HuH-7.5 (cell line): ENCODE measurements at regions not wholly inside any gene's neighbourhood (a gene's known extent, or its start where the extent isn't known, plus 50 kb on each side); places are given as distances from the start of the nearest gene placed in this dataset.

Experiments used
- DNase-seq: peaks from one replicate; pipeline ENCODE4 v3.0.0; 2011; ENCODE audit warnings: low spot score

DNA sequence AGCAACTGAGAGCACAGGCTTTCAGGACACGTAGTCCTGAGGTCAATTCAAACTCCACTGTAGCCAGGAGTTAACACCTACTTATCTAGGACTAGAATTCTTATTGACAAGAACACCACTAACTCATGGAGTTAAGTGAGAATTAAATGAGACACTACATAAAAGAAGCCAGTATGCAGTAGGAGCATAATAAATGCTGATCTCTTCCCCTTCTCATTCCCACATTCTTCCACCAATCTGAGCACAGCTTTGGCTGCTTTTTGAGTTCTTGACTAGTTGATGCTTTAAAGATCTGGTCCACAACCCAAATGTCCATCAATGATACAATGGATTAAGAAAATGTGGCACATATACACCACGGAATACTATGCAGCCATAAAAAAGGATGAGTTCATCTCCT is 55.2 kb downstream of the TTC32 start:
- DNase-seq: no peak

- no peak for DNase-seq
Observed at GRCh38 chr2:19846030-19846429, 55.8 kb downstream of the TTC32 start.

DNA sequence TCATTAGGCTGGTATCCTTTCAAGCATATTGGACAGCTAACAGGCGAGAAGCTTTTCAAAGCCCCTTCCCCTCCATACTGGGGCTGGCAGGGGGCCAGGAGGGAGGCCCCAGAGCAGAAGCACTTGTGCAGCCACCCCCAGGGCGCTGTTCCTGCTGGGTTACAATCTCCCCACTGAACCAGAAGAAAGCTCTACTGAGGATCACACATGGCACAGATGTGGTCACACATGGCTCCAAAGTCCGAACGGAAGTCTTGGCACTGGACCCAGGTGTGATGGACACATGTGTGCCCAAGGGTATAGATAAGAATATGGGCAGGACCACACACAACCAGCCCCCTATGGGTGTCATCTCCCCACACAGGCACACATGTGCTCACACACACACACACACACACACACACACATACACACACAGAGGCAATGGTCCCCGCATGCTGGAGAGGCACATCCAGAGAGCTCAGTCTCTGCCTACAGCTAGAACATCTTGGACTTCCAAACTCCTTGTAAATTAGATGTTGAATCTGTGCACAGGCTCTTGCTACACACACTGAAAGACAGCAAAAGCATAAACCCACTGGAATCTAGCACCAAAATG is 56.4 kb downstream of the TTC32 start:
- no peak for DNase-seq

GRCh38 chr2:19844750-19845149 is 57.0 kb downstream of the TTC32 start:
- no peak for DNase-seq

- DNase-seq: no peak
Observed at GRCh38 chr2:19843992-19844515, 57.7 kb downstream of the TTC32 start.

DNA sequence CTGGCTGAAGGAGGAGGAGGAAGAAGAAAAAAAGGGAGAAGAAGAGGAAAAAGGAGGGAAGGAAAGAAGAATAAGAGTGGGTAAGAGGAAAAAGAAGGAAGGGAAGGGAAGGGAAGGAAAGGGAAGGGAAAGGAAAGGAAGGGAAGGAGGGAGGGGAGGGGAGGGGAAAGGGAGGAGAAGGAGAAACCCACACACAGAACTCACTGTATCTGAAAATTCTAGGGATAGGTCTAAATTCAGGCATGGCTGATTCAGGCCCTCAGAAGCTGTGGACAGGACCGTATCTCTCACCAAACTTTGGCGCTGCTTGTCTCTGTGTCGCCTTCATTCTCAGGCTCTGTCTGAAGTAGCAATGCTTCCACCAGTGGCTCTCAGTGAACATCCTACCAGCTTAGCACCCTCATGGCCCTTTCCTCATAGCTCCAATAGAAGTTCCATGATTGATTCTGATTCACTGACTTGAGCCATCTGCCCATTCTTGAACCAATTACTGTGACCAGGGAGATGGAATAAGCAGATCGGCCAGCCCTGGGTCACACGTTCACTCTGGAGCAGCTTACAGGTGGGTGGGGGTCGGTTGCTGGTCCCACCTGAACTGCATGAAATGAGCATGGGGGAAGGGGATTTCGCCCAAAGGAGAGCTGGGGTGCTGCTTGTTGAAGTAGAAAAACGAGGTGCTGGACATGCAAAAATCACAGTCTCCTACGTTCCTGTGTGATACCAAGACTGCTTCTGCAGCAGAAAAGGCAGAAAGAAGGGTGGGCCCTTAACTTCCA is 59.7 kb downstream of the TTC32 start:
- no peak for DNase-seq

- no peak for DNase-seq
Observed at GRCh38 chr2:19839438-19839837, 62.3 kb downstream of the TTC32 start.

DNA sequence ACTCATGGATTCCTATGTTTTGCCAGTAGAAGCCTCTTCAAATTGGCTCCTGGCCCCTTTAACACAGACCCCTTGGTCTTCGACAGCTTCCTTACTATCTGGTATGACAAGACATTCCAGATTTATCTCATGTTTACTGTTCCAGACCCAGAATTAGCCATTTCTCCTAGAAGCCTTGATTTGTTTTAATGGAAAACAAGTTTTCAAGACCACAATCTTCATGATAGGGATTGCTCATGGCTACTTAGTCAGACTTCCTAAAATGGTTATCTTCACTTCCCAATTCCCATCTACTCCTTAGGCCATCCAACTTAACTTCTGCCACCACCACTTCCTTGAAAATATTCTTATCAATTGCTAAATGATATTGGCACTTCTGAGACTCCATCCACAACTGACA is 63.2 kb downstream of the TTC32 start:
- DNase-seq: no peak

- DNase-seq: no peak
Observed at GRCh38 chr2:19837235-19837766, 64.5 kb downstream of the TTC32 start.

DNA sequence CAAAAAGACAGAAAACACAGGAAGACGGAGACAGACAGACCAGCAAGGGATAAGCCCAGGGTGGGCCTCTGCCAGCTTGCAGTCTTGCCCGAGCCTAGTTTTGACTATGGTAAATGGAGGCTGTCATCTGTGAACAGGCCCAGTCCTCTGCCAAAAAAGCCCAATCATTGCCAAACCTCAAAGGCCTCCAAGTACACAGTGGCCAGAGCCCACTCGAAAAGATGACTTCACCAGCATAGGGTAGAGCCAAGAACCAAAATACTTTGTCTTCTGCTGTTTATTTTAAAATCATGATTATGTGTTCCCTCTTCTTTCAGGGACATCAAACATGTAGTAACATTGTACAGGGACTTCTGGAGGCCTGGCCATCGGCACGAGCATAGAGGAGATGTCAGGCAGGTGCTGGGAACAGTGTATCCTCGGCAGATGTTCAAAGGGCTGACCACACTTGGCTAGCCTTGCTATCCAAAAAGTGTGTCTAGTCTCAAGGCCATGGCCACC is 66.0 kb downstream of the TTC32 start:
- DNase-seq: no peak

- DNase-seq: no peak
Observed at GRCh38 chr2:19833978-19834377, 67.8 kb downstream of the TTC32 start.

DNA sequence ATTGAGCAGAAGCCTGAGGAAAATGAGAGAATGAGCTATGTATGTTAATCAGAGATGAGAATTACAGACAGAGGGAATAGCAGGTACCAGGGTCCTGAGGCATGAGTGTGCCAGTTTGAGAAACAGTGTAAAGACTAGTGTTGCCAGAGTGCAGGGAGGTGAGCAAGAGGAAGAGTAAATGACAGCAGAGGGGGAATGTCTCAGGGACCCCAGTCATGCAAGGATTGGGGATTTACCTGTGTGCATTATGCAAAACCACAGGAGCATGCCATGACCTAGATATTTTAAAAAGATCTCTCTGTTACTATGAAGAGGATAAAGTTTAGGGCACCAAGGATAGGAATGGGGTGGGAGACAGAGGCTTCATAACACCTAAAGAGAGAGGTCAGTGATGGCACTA is 72.1 kb downstream of the TTC32 start:
- DNase-seq: no peak

DNA sequence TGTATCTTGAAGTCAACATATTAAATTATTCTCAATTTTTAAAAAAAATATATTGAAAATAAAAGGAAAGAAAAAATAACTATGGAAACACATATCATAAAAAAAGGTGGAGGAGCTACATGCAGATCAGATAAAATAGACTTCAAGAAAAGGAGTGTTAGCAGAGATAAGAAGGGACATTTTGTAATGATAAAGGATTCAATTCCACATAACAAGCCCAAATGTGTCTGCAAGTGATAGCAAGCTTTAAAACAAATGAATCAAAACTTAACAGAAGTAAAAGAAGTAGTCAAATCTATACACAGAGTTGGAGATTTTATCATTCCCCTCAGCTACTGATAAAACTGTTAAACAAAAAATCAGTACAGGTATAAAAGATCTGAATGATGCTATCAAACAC is 74.9 kb downstream of the TTC32 start:
- no peak for DNase-seq

DNA sequence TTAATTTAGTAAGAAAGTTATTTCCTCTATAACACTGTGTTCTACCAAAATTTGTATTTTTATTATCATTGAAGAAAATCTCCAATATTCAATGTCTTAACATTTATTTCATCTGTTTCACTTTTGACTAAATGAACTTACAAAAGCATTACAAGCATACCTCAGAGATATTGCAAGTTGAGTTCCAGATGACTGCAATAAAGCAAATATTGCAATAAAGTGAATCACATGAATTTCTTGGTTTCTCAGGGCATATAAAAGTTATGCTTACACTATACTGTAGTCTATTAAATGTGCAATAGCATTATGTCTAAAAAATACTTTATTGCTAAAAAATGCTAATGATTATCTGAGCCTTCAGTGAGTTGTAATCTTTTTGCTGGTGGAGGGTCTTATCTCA is 78.3 kb downstream of the TTC32 start:
- DNase-seq: no peak

- DNase-seq: no peak
Observed at GRCh38 chr2:19819097-19820065, 82.4 kb downstream of the TTC32 start.

- no peak for DNase-seq
Observed at GRCh38 chr2:19818543-19818942, 83.2 kb downstream of the TTC32 start.

- DNase-seq: no peak
Observed at GRCh38 chr2:19818039-19818438, 83.7 kb downstream of the TTC32 start.

DNA sequence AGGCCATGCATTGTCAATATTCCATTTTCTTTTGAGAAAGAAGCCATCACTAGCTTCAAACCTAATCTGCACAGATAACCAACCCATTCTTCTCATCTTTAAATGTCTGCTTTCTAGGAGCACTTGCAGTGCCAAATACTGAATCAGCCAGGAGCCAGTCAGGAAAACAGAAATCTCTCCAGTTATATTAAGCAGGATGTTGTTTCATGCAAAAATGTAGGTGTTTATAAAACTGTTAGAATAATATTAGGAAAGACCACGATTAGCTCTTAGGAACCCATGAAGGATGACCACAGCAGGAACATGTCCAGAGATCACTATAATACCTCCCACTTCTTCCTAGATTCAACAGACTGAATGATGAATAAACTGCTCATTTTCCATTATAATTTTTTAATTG is 86.0 kb downstream of the TTC32 start:
- no peak for DNase-seq

GRCh38 chr2:19812166-19812565 is 89.6 kb downstream of the TTC32 start:
- DNase-seq: no peak

DNA sequence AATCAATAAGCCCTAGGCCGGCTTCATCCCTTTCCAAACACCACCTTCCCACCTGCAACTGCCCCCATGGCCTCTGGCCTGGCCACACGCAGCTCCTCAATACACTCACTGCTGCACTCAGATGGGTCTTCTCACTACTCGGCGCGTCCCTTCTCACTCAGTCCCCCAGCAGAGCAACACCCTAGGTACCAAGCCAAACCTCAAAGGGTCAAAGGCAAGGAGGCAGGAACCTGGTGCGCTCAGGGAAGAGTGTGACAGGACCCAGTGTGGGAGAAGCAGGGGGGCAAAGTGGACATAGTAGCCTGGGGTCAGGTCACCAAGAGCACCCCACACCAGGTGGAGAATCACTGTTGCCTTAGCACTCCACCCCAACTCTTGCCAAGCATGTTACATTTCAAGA is 90.6 kb downstream of the TTC32 start:
- DNase-seq: no peak

- no peak for DNase-seq
Observed at GRCh38 chr2:19810637-19811036, 91.1 kb downstream of the TTC32 start.

DNA sequence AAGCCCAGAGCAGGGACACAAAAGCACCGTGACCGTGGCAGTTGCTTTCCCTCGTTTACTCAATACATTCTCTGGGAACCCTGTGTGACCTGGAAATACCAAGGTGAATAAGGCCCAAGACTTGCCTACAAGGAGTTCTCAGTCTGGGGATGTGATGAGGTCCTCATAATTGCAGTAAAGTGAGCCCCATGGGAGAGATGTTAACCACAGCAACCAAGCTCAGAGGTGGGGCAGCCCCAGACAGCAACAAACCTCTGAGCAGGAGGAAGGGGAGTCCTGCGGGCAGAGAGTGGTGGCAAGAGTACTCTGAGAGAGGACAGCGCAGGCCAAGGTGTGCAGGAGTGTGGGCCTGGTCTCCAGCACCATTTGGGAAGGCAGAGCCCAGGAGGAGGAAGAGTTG is 91.6 kb downstream of the TTC32 start:
- no peak for DNase-seq
